Germinal center (tissue), 1 donor: ENCODE measurements at regions not wholly inside any gene's neighbourhood (a gene's known extent, or its start where the extent isn't known, plus 50 kb on each side); places are given as distances from the start of the nearest gene placed in this dataset.

Experiments
- DNase-seq: peaks from one replicate; pipeline ENCODE4 v3.0.0; 2012; ENCODE audit warnings: mixed read lengths, low spot score

DNA sequence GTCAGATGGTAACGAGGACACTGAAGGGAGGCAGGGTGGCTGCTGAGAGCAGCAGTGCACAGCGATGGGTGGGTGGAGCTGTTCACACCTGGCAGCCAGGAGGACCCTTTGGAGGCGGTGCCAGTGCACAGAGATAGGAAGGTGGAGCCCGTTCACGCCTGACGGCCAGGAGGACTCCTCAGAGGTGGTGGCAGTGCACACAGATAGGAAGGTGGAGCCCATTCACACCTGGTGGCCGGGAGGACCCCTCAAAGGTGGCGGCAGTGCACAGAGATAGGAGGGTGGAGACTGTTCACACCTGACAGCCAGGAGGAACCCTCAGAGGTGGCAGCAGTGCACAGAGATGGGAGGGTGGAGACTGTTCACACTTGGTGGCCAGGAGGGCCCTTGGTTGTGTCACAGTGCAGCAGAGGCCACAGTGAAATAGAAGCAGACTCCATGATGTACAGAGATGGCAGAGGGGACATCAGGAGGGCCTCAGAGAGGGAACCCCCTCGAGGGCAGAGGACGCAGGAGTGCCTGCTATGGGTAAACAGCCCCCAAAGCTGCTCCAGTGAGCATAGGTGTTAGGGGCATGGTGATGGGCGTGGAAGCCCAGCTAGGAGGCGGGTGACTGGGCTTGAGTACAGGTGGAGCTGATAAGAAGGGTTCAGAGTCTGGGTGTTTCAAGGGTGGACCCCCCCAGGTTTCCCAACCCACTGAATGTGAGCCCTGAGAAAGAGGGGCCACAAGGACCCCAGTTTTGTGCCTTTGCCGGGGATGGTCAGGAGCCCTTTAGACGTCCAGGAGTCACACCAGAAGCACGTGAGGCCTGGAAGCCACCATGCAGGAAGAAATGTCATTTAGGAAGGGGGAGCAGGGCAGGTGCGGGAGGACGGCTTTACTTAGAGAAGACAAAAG, 566.7 kb downstream of the BRD1 start:
- DNase-seq, result no peak

- DNase-seq, result no peak
These were observed 567.6 kb downstream of the BRD1 start for GRCh38 chr22:49259839-49260615.

DNA sequence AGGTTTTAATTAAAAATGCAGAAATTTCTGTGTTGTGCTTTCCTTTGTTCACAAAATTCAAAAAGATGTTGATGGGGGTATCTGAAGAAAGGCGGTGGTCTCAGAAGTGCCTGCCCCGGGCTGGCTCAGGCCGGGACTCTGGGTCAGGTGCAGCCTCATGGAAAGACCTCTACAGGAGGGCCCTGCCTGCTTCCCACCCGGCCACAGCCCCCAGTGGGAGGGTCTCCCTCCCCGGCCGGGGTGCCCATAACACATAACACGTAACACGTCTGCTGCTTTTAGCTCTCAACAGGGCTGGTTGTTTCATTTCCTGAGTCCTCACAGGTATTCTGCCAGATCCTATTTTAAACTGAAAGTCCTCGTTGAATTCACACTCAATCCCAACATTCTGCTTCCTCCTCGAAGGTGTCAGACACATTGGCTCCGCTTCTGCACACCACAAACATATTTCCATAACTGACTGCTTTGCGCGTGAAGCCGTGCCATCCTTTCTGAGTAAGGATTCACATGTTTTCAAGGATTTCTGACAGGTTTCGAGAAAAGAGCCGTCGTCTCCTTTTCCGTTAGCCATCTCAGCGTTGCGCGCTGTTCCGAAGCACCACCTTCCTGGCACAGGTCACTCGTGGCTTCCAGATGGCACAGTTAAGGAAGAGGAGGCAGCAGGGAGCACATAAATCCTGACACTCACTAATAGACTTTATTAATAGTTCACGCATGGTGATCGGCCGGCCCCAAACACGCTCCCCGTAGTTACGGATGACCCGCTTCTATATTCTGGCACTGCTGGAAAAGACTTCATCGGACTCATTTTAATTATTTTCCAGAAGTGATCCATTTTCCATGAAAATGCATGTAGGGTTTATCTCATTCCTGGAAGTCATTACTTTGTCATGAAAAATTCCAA, 569.3 kb downstream of the BRD1 start:
- DNase-seq, result no peak

DNA sequence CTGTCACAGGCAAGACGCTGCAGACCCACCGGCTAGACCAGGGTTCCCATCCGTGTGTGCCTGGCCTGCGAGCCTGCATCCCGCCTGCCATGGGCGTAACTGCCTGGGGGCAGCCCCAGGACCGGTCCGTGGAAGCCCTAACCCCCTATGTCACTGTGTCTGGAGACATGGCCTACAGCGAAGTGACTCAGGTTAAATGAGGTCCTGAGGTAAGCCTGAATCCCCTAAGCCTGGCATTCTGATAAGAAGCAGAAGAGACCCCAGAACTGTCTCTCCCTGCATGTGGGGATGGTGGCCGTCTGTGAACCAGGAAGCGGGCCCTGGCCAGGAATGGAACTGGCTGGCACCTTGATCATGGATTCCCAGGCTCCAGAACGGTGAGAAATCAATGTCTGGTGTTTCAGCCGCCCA, 570.1 kb downstream of the BRD1 start:
- DNase-seq, result no peak

- no peak for DNase-seq
These were observed 571.8 kb downstream of the BRD1 start for GRCh38 chr22:49255741-49256318.

DNA sequence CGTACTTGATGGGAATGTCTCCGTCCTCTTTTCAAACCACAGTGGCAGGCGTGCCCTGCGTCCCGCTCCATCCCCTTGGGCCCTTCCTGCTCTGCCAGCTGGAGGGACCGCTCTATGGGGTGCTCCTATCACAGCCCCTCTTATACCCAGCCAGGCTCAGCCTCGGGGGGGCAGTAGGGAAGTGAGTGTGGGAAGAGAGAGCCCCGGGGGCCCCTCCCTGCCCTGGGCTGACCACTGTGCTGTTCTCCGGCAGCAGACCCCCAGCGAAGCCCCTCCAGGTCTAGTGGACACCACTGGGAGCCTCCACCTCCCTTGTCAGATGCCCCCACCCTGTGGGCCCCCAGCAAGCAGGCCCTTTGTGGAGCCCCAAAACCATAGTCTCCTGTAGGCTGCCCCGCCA, 572.5 kb downstream of the BRD1 start:
- no peak for DNase-seq

- DNase-seq, result no peak
These were observed 574.0 kb downstream of the BRD1 start for GRCh38 chr22:49253656-49254055.

- no peak for DNase-seq
These were observed 576.3 kb downstream of the BRD1 start for GRCh38 chr22:49251371-49251770.

GRCh38 chr22:49247194-49247924, 580.3 kb downstream of the BRD1 start:
- DNase-seq, result no peak

GRCh38 chr22:49244466-49245420, 582.9 kb downstream of the BRD1 start:
- DNase-seq, result no peak

GRCh38 chr22:49243965-49244364, 583.7 kb downstream of the BRD1 start:
- DNase-seq, result no peak

GRCh38 chr22:49243335-49243734, 584.3 kb downstream of the BRD1 start:
- DNase-seq, result no peak

DNA sequence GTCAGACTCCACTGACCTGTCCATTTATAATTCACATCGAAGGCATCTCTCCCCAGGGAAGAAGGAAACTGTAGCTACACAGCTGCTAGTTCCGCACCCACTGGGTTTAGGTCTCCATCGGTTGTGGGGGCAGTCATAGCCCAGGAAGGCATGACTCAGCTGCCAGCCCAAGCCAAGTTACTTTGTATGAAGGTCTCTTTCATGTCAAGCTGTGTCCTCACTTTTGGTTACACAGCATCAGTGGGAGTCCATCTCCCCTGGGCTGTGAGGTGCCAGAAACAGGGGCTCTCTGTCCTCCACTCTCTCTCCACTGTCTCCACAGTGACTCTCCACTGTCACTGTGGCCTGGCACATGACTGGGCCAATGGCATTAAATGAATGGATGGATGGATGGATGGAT, 585.2 kb downstream of the BRD1 start:
- no peak for DNase-seq

GRCh38 chr22:49241174-49241851, 586.4 kb downstream of the BRD1 start:
- no peak for DNase-seq

DNA sequence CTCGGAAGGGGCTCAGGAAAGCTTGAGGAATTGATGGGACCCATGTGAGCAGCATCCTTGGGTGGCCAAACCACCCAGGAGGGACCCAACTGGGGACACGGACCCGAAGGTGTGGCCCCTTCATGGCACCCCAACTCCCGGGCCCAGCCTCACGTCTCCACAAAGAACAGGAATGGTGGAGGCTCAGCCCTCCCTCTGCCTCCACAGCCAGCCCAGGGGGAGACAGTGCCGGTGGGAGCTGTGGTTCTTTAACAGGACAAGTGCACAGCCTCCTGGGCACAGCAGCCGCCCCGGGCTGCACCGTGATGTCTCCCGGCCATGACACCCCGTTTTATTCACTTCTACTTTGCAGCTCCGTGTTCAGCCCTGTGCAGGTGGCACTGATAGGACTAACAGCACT, 587.2 kb downstream of the BRD1 start:
- DNase-seq, result no peak

DNA sequence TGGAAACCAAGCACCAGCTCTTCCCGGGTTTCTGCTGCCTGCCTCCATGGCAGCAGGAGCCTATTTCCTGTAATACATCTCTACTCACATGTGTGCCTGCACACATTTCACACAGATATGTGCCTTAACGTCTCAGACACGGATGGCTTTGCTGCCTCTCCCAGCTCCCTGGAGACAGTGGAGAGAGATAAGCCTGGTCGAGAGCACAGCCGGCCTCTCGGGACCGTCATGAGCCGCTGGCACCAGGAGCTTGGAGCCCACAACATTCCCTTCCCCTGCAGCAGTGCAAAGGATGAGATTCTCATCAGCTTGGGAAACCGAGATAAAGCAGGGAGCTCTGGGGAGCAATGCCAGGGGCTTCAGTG, 587.7 kb downstream of the BRD1 start:
- no peak for DNase-seq

DNA sequence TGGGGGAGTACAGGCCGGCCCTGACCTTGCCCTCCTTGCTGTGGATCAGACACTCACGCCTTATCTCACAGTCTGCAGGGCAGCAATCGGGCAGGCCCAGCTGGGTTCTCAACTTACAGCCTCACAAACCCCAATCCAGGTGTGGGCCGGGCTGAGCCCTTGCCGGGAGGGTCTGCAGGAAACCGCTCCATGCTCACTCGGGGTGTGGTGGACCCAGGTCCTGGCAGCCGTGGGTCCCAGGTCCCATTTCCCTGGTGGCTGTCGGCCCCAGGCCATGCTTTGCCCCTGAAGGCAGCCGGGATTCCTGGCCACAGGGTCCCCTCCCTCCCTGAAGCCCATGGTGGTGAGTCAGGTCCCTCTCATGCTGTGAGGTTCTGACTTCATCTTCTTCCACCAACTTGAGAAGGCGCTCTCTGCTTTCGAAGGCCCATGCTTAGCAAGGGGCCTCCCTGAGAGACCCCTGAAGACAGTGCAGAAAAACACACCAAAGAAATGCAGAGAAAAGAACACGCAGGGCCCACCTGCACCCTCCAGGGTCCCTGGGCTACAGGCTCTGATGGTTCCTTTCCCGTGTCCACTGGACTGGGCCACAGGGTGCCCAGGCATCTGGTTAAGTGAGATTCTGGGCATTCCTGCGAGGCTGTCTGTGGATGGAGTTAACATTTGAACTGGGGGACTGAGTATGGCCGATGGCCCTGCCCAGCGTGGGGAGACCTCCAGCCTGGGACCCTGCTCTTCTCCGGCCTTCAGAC, 588.2 kb downstream of the BRD1 start:
- no peak for DNase-seq
